ENCODE measurements at regions not wholly inside any gene's neighbourhood (a gene's known extent, or its start where the extent isn't known, plus 50 kb on each side); places are given as distances from the start of the nearest gene placed in this dataset.
"Not testable (repeated sequence)": the region's sequence is repeated elsewhere in the genome, so short reads cannot be mapped to it uniquely, and the experiment has no call there.

DNA sequence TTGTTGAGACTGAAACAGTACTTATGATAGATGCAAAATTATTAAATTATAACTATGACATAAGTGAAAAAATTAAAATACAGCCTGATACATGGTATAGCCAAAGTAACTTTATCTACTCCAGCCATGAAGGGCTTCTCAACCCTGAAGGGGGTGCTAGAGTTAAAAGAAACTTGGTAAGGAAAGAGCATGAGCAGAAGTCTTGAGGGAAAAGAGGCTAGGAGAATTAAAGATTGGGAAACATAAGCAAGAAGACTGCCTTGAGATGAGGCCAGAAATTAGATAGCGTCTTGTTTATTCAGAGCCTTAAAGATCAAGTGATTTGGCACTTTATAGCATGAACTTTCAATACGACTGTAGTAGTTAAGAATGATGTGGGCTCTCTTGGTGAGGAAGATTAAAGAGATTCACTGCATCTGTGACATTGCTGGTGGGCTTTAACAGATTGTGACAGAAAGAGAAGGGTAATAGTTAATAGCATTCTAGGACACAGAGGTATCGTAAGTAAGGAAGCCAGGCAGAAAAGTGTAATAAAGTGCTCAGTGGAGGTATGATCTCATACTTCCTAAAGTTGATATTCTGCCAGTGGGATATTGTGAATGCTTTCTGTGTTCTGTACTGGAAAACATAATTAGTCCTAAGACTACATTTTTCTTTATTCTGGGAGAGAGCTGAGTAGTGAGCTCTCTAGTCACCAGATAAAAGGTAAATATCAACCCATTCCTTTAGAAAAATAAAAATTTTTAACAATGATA is 385.4 kb upstream of the PRR20A start:
- Histone ChIP-seq H3K9me3 (ENCODE audit: control insufficient read depth, low read length) (no peaks in the 10 kb centered on the region), H3K27me3 (ENCODE audit: control insufficient read depth in 1 of 2, insufficient read depth in 2 of 2, low read length in 1 of 2) (no peaks in the 10 kb centered on the region), H3K4me3 (ENCODE audit: low read length in 2 of 2) (no peak overlapping the region), H3K4me1 (ENCODE audit: control insufficient read depth in 1 of 2, insufficient read depth in 2 of 2, low read length in 2 of 2) (no peaks in the 10 kb centered on the region), H3K27ac (ENCODE audit: low read depth in 1 of 2, low read length in 2 of 2) (no peak overlapping the region), H3K36me3 (ENCODE audit: control insufficient read depth in 1 of 2, insufficient read depth in 2 of 2, low read length in 1 of 2) (no peaks in the 10 kb centered on the region)
- intact Hi-C loops (cut with DNase I): no loop called here
- ATAC-seq (ENCODE audit: low FRiP score) (peak; percentile 51), DNase-seq (no peak)
- WGBS, 2 donors: 21 to 25% methylated on average over 3 of the region's 3 CpGs

DNA sequence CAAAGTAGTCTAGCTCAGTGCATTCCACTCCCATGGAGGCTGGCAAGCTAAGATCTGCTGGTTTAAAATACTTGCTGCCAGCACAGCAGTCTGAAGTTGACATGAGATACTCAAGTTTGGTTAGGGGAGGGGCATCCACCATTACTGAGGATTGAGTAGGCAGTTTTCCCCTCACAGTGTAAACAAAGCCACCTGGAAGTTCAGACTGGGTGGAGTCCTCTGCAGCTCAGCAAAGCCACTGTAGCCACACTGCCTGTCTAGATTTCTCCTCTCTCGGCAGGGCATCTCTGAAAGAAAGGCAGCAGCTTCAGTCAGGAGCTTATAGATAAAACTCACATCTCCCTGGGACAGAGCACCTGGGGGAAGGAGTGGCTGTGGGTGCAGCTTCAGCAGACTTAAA is 377.4 kb upstream of the PRR20A start:
- H3K9me3 ChIP-seq (ENCODE audit: control insufficient read depth, low read length); intact Hi-C loops (cut with DNase I); ATAC-seq (ENCODE audit: low FRiP score); H3K36me3 ChIP-seq (ENCODE audit: control insufficient read depth in 1 of 2, insufficient read depth in 2 of 2, low read length in 1 of 2); H3K4me1 ChIP-seq (ENCODE audit: control insufficient read depth in 1 of 2, insufficient read depth in 2 of 2, low read length in 2 of 2); H3K27me3 ChIP-seq (ENCODE audit: control insufficient read depth in 1 of 2, insufficient read depth in 2 of 2, low read length in 1 of 2); H3K4me3 ChIP-seq (ENCODE audit: low read length in 2 of 2); H3K27ac ChIP-seq (ENCODE audit: low read depth in 1 of 2, low read length in 2 of 2); DNase-seq: not testable (repeated sequence)
- 81 to 95% methylated on average over 1 of the region's 1 CpG for WGBS, 2 donors

DNA sequence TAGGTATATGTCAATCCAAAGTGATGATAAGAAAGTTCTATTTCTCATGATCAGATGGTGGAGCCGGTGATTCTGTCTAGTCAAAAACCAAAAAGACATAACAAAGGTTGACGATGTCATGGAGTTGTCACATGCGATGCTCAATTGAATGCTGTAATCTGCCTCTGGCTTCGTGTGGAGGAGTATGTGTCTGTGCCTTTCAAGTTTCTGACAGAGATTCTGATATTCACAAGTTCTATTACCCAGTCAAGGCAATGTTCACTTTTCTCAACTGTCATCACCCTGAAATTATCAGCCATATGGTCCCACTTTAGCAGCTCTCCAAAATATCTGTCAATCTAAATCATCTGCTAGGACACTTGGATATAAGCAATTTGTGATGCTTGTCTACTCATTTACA is 367.6 kb upstream of the PRR20A start:
- no peak overlapping the region for H3K4me3 ChIP-seq (ENCODE audit: low read length in 2 of 2)
- H3K36me3 ChIP-seq (ENCODE audit: control insufficient read depth in 1 of 2, insufficient read depth in 2 of 2, low read length in 1 of 2): no peaks in the 10 kb centered on the region
- DNase-seq (no peak), ATAC-seq (ENCODE audit: low FRiP score) (no peak)
- WGBS, 2 donors: 78 to 80% methylated on average over 4 of the region's 4 CpGs
- H3K9me3 ChIP-seq (ENCODE audit: control insufficient read depth, low read length): no peaks in the 10 kb centered on the region
- no peak overlapping the region for H3K27ac ChIP-seq (ENCODE audit: low read depth in 1 of 2, low read length in 2 of 2)
- intact Hi-C loops (cut with DNase I): no loop called here
- H3K4me1 ChIP-seq (ENCODE audit: control insufficient read depth in 1 of 2, insufficient read depth in 2 of 2, low read length in 2 of 2): no peaks in the 10 kb centered on the region
- no peaks in the 10 kb centered on the region for H3K27me3 ChIP-seq (ENCODE audit: control insufficient read depth in 1 of 2, insufficient read depth in 2 of 2, low read length in 1 of 2)

DNA sequence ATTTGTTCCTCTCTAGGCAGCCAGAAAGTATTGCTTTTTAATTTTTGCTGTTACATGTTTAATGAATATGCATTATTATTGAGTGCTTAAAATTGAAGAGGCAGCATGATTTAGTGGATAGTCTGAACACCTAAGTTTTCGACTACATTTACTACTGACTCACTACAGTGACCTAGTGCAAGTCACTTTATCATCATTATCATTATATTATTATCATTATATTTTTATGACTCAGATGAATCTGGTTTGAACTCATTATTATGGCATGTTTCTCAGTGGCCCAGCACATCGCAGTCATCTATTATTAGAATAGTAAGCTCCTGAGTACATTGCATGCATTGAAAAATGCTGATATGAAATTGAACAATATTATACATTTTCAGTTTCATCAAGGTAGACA is 351.2 kb upstream of the PRR20A start:
- WGBS, 2 donors: 77 to 80% methylated on average over 2 of the region's 2 CpGs
- no peak for DNase-seq

DNA sequence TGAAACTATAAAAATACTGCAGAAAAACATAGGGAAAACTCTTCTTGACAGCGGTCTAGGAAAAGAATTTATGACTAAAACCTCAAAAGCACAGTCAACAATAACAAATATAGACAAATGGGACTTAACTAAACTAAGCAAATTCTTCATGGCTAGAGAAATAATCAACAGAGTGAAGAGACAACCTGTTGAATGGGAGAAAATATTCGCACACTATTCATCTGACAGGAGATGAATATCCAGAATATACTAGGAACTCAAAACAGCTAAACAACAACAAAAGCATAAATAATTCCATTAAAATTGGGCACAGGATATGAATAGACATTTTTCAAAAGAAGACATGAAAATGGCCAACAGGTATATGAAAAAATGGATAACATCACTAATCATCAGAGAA is 303.6 kb upstream of the PRR20A start:
- 62 to 74% methylated on average over 2 of the region's 2 CpGs for WGBS, 2 donors
- ATAC-seq (ENCODE audit: low FRiP score): no peak
- no peaks in the 10 kb centered on the region for H3K27me3 ChIP-seq (ENCODE audit: control insufficient read depth in 1 of 2, insufficient read depth in 2 of 2, low read length in 1 of 2)
- peaks cover 3% of the 10 kb centered on the region for H3K9me3 ChIP-seq (ENCODE audit: control insufficient read depth, low read length)
- no peak for DNase-seq
- H3K4me3 ChIP-seq (ENCODE audit: low read length in 2 of 2): no peak overlapping the region
- intact Hi-C loops (cut with DNase I): no loop called here
- no peaks in the 10 kb centered on the region for H3K4me1 ChIP-seq (ENCODE audit: control insufficient read depth in 1 of 2, insufficient read depth in 2 of 2, low read length in 2 of 2)
- no peaks in the 10 kb centered on the region for H3K36me3 ChIP-seq (ENCODE audit: control insufficient read depth in 1 of 2, insufficient read depth in 2 of 2, low read length in 1 of 2)
- no peak overlapping the region for H3K27ac ChIP-seq (ENCODE audit: low read depth in 1 of 2, low read length in 2 of 2)

More for the DNA sequence above, 351.2 kb upstream of the PRR20A start:
- Histone ChIP-seq H3K27me3 (ENCODE audit: control insufficient read depth in 1 of 2, insufficient read depth in 2 of 2, low read length in 1 of 2) (no peaks in the 10 kb centered on the region), H3K36me3 (ENCODE audit: control insufficient read depth in 1 of 2, insufficient read depth in 2 of 2, low read length in 1 of 2) (no peaks in the 10 kb centered on the region), H3K4me1 (ENCODE audit: control insufficient read depth in 1 of 2, insufficient read depth in 2 of 2, low read length in 2 of 2) (no peaks in the 10 kb centered on the region), H3K4me3 (ENCODE audit: low read length in 2 of 2) (no peak overlapping the region), H3K9me3 (ENCODE audit: control insufficient read depth, low read length) (no peaks in the 10 kb centered on the region), H3K27ac (ENCODE audit: low read depth in 1 of 2, low read length in 2 of 2) (no peak overlapping the region)
- ATAC-seq (ENCODE audit: low FRiP score): no peak
- intact Hi-C loops (cut with DNase I): no loop called here

DNA sequence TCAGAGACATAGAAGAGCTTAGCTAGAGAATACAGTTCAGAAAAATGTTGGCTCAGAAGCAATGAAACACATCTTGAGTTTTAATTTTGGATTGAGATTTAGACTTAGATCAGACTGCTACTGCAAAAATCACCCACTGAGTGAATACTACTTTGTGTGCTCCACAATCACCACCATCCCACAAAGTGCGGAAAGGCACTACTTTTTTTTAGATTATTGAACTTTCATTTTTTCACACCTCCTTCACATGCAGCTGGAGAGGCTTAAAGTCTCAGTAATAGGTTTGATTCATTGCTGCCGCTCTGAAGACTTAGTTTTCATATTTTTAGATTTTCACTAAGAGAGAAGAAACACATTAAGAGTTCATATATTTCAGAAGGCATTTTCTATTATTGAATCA is 289.9 kb upstream of the PRR20A start:
- intact Hi-C loops (cut with DNase I): no loop called here
- Histone ChIP-seq H3K27ac (ENCODE audit: low read depth in 1 of 2, low read length in 2 of 2) (no peak overlapping the region), H3K4me3 (ENCODE audit: low read length in 2 of 2) (no peak overlapping the region), H3K4me1 (ENCODE audit: control insufficient read depth in 1 of 2, insufficient read depth in 2 of 2, low read length in 2 of 2) (no peaks in the 10 kb centered on the region), H3K9me3 (ENCODE audit: control insufficient read depth, low read length) (no peaks in the 10 kb centered on the region), H3K27me3 (ENCODE audit: control insufficient read depth in 1 of 2, insufficient read depth in 2 of 2, low read length in 1 of 2) (no peaks in the 10 kb centered on the region), H3K36me3 (ENCODE audit: control insufficient read depth in 1 of 2, insufficient read depth in 2 of 2, low read length in 1 of 2) (no peaks in the 10 kb centered on the region)
- DNase-seq (no peak), ATAC-seq (ENCODE audit: low FRiP score) (no peak)
- 87 to 90% methylated on average over 2 of the region's 2 CpGs for WGBS, 2 donors

DNA sequence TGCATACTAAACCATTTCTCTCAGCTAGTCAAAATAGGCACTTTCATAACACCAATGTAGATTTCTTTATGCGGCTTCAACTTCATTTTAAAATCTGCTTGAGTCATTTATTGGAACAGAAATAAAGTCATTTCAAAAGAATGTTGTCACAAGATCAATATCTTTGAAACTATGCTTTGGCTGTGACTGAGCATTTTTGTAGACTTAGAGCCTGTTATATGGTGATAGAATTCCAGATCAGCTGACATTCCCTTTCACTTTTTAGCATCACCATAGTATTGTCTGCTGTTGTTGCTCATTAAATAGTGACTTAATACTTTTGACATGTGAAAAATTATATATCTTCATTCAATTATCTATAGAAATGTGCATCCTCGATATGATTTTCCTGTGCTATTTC is 279.2 kb upstream of the PRR20A start:
- Histone ChIP-seq H3K27me3 (ENCODE audit: control insufficient read depth in 1 of 2, insufficient read depth in 2 of 2, low read length in 1 of 2) (no peaks in the 10 kb centered on the region), H3K36me3 (ENCODE audit: control insufficient read depth in 1 of 2, insufficient read depth in 2 of 2, low read length in 1 of 2) (no peaks in the 10 kb centered on the region), H3K4me1 (ENCODE audit: control insufficient read depth in 1 of 2, insufficient read depth in 2 of 2, low read length in 2 of 2) (peaks cover 0 to 2% of the 10 kb centered on the region in 2 donors), H3K27ac (ENCODE audit: low read depth in 1 of 2, low read length in 2 of 2) (no peak overlapping the region), H3K4me3 (ENCODE audit: low read length in 2 of 2) (no peak overlapping the region), H3K9me3 (ENCODE audit: control insufficient read depth, low read length) (no peaks in the 10 kb centered on the region)
- ATAC-seq (ENCODE audit: low FRiP score): no peak
- no peak for DNase-seq
- WGBS, 2 donors: 4 to 8% methylated on average over 2 of the region's 2 CpGs
- intact Hi-C loops (cut with DNase I): no loop called here

DNA sequence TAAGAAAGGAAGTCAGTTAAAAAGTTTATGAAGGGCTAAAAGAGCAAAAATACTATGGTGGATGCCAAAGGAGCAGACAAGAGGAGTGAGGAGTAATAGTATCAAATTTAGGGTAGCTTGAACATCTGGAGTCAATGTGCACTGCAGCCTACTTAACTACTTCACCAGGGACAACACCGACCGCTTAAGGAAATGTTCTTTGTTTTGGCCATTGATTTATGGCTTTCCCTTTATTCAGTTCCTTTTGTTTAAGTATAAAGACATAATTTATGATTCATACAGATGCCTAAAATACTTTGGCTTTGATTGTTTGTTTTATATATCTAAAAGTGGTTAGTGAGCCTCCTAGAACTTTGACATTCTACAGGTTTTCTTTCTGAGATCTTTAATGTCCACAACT is 276.3 kb upstream of the PRR20A start:
- Histone ChIP-seq H3K36me3 (ENCODE audit: control insufficient read depth in 1 of 2, insufficient read depth in 2 of 2, low read length in 1 of 2) (no peaks in the 10 kb centered on the region), H3K9me3 (ENCODE audit: control insufficient read depth, low read length) (no peaks in the 10 kb centered on the region), H3K27ac (ENCODE audit: low read depth in 1 of 2, low read length in 2 of 2) (no peak overlapping the region), H3K27me3 (ENCODE audit: control insufficient read depth in 1 of 2, insufficient read depth in 2 of 2, low read length in 1 of 2) (no peaks in the 10 kb centered on the region), H3K4me1 (ENCODE audit: control insufficient read depth in 1 of 2, insufficient read depth in 2 of 2, low read length in 2 of 2) (peaks cover 0 to 2% of the 10 kb centered on the region in 2 donors), H3K4me3 (ENCODE audit: low read length in 2 of 2) (no peak overlapping the region)
- 19 to 25% methylated on average over 2 of the region's 2 CpGs for WGBS, 2 donors
- ATAC-seq (ENCODE audit: low FRiP score) (no peak), DNase-seq (no peak)
- intact Hi-C loops (cut with DNase I): no loop called here

DNA sequence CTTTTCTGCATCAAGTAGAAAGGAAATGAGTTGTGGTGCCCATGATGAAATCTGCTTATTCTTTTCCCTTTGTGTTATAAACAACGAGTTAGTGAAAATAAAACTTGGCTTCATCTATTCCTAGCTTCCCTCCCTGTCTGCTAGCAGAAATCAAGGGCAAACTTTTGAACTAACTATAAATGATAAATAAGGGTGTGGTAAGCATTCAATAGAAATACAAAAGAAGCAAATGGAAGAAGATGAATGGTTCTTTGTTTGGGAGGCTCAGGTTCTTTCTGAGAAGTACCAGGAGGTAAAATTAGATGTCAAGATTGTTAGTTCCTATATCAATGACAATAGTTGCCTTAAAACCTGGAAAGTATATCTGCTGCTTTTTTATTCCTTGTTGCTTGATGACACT is 275.3 kb upstream of the PRR20A start:
- Histone ChIP-seq H3K27ac (ENCODE audit: low read depth in 1 of 2, low read length in 2 of 2) (no peak overlapping the region), H3K4me1 (ENCODE audit: control insufficient read depth in 1 of 2, insufficient read depth in 2 of 2, low read length in 2 of 2) (peaks cover 0 to 2% of the 10 kb centered on the region in 2 donors), H3K4me3 (ENCODE audit: low read length in 2 of 2) (no peak overlapping the region), H3K36me3 (ENCODE audit: control insufficient read depth in 1 of 2, insufficient read depth in 2 of 2, low read length in 1 of 2) (no peaks in the 10 kb centered on the region), H3K27me3 (ENCODE audit: control insufficient read depth in 1 of 2, insufficient read depth in 2 of 2, low read length in 1 of 2) (no peaks in the 10 kb centered on the region), H3K9me3 (ENCODE audit: control insufficient read depth, low read length) (no peaks in the 10 kb centered on the region)
- intact Hi-C loops (cut with DNase I): no loop called here
- ATAC-seq (ENCODE audit: low FRiP score) (no peak), DNase-seq (no peak)
- WGBS, 2 donors: 50 to 55% methylated on average over 1 of the region's 1 CpG

All from aorta (tissue), 5 donors.